ENCODE measurements at regions not wholly inside any gene's neighbourhood (a gene's known extent, or its start where the extent isn't known, plus 50 kb on each side); places are given as distances from the start of the nearest gene placed in this dataset.

DNA sequence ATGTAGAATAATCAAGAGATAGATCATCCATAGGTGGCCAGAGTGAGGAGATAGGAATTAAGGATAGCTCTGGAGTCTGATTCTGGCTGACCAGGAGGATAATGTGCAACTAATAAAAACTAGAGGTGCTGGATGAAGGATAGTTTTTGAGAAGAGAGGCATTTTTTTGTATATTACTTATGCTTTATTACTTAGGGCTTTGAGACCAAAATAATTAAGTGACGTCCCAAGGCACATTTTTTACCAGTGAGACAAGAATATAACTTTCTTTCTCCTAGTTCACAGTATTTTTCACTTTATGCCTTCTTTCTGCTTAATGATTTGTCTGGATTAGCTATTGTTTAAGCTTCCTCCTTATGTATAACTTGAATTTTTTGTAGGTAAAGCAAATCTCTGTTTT, 756.6 kb downstream of the TSN start:
- TF ChIP-seq POLR2A (IDR thresholded peaks at IDR 0.05; ENCODE audit: low read length) (no peak), GATA1 (IDR thresholded peaks at IDR 0.05; ENCODE audit: low read depth, low read length) (no peak)
